K562 (cell line): ENCODE measurements at regions not wholly inside any gene's neighbourhood (a gene's known extent, or its start where the extent isn't known, plus 50 kb on each side); places are given as distances from the start of the nearest gene placed in this dataset.

Experiments
- ATAC-seq: fragments of 200-7000 bp; cut with Tn5 transposase; 3 replicates; pipeline ENCODE4 v1.9.1; 2020; ENCODE audit warnings: moderate library complexity
- BruUV-seq: library from RNA; stranded (reverse); fragments of 400-500 nt; replicated peaks from 2 replicates; lab custom pipeline; 2021; lab: Mats Ljungman, UMichigan
- CTCF ChIA-PET: fragments of 300-600 bp; formaldehyde crosslinking; extraction: SDS; loops from one replicate; lab custom pipeline; 2021; ENCODE audit warnings: low intra/inter-chr PET ratio; lab: Yijun Ruan, JAX
- POLR2A ChIA-PET: fragments of 300-600, 350-650 bp; sonication (Branson Sonifier 250); formaldehyde crosslinking; extraction: SDS; loops from one replicate; lab custom pipeline; 2021; ENCODE audit warnings: antibody characterized with exemption, inconsistent platforms; lab: Yijun Ruan, JAX
- DNase-seq, 4 experiments: peaks; one replicate each; pipeline versions ENCODE4 v3.0.0 to v3.0.0-alpha.2; 2011 to 2018; ENCODE audit warnings: low spot score in 3 of 4, mixed read lengths in 3 of 4; ENCODE audit errors: extremely low read depth in 1 of 4
- FAIRE-seq: peaks from 2 replicates; lab custom pipeline; 2011; peaks lifted over from hg19 to GRCh38; lab: Jason Lieb, UNC
- H2AFZ ChIP-seq: 2 replicates; pipeline ENCODE4 v1.6.0; 2011; ENCODE audit warnings: low read depth, low read length, control low read depth, inconsistent platforms
- H3K27ac ChIP-seq: fragments of 200-600 bp; 3 replicates; pipeline ENCODE4 v1.8.0; 2011; ENCODE audit warnings: low read depth, mild to moderate bottlenecking, control low read depth, inconsistent platforms, low read length, moderate library complexity, mixed read lengths; ENCODE audit errors: extremely low read depth
- H3K27me3 ChIP-seq, 2 experiments: fragments of 300-600 bp in 1 of 2; 2 replicates in 1 of 2; 3 replicates in 1 of 2; pipeline versions ENCODE4 v1.6.0 to v1.8.0; 2011; ENCODE audit warnings: inconsistent platforms in 2 of 2, low read length in 2 of 2, mild to moderate bottlenecking in 1 of 2, mixed read lengths in 1 of 2, moderate library complexity in 1 of 2; ENCODE audit not compliant: control insufficient read depth in 2 of 2, insufficient read depth in 2 of 2
- H3K36me3 ChIP-seq: fragments of 300-600 bp; 3 replicates; pipeline ENCODE4 v1.8.0; 2011; ENCODE audit warnings: mild to moderate bottlenecking, low read length, inconsistent platforms; ENCODE audit not compliant: control insufficient read depth, insufficient read depth
- H3K4me1 ChIP-seq, 2 experiments: fragments of 200-600 bp in 1 of 2; replicated peaks in 1 of 2; 2 replicates in 1 of 2; 3 replicates in 1 of 2; pipeline versions ENCODE4 v1.5.1 to v1.8.0; 2011; ENCODE audit warnings: inconsistent platforms in 2 of 2, low read length in 2 of 2, mild to moderate bottlenecking in 1 of 2, mixed read lengths in 1 of 2, moderate library complexity in 1 of 2; ENCODE audit not compliant: control insufficient read depth in 2 of 2, insufficient read depth in 2 of 2
- H3K4me2 ChIP-seq: 2 replicates; pipeline ENCODE4 v1.6.1; 2011; ENCODE audit warnings: low read length, control low read depth, inconsistent platforms, mixed read lengths; ENCODE audit not compliant: insufficient read depth
- H3K4me3 ChIP-seq: fragments of 200-600 bp; sonication (generic), shearing (Covaris generic); 2 replicates; pipeline ENCODE4 v1.5.1; 2016; ENCODE audit warnings: control low read depth, inconsistent platforms
- H3K79me2 ChIP-seq: fragments of 200-600 bp; 3 replicates; pipeline ENCODE4 v1.8.0; 2011; ENCODE audit warnings: low read length, inconsistent platforms; ENCODE audit not compliant: control insufficient read depth, insufficient read depth
- H3K9ac ChIP-seq, 2 experiments: 2 replicates each; pipeline versions ENCODE4 v1.6.0 to v1.6.1; 2011; ENCODE audit warnings: low read depth in 2 of 2, low read length in 2 of 2, control low read depth in 1 of 2, inconsistent platforms in 1 of 2, mild to moderate bottlenecking in 1 of 2, mixed read lengths in 1 of 2; ENCODE audit not compliant: insufficient read depth in 1 of 2
- H3K9me1 ChIP-seq: one replicate; pipeline ENCODE4 v1.6.0; 2011; ENCODE audit warnings: inconsistent platforms, mild to moderate bottlenecking, low read length, moderate library complexity; ENCODE audit not compliant: control insufficient read depth, insufficient read depth
- H3K9me3 ChIP-seq: replicated peaks from 2 replicates; pipeline ENCODE4 v1.5.1; 2011; ENCODE audit warnings: low read depth, low read length, inconsistent platforms; ENCODE audit not compliant: control insufficient read depth, insufficient read depth
- H4K20me1 ChIP-seq: replicated peaks from 2 replicates; pipeline ENCODE4 v1.6.1; 2011; ENCODE audit warnings: low read length, inconsistent platforms, mixed read lengths; ENCODE audit not compliant: control insufficient read depth, insufficient read depth
- ARHGAP35 ChIP-seq: fragments of 450-650 bp; IDR thresholded peaks from 2 replicates; pipeline ENCODE4 v1.6.1; 2018; ENCODE audit not compliant: partially characterized antibody
- BDP1 ChIP-seq: IDR thresholded peaks from 3 replicates; pipeline ENCODE4 v1.6.1; 2011; ENCODE audit not compliant: insufficient read length, insufficient read depth
- GATAD2A ChIP-seq: fragments of 450-650 bp; IDR thresholded peaks from 2 replicates; pipeline ENCODE4 v1.6.1; 2017
- MCM3 ChIP-seq: fragments of 450-650 bp; IDR thresholded peaks from 2 replicates; pipeline ENCODE4 v1.6.1; 2016
- YY1 ChIP-seq, 3 experiments: IDR thresholded peaks; 2 replicates each; pipeline ENCODE4 v1.6.1; 2011; ENCODE audit warnings: low read length in 2 of 3, mild to moderate bottlenecking in 2 of 3, moderate library complexity in 2 of 3, borderline replicate concordance in 1 of 3, control low read depth in 1 of 3, low read depth in 1 of 3; ENCODE audit not compliant: insufficient read depth in 3 of 3, insufficient replicate concordance in 2 of 3, control insufficient read depth in 1 of 3, insufficient read length in 1 of 3; ENCODE audit errors: extremely low read depth in 1 of 3
- ZNF146 ChIP-seq: IDR thresholded peaks from one replicate; pipeline ENCODE4 v1.6.1; 2018; ENCODE audit warnings: missing compliant biosample characterization; ENCODE audit not compliant: unreplicated experiment
- WGBS: fragments of 100-300 bp; shearing (Covaris generic); methylation state at CpG from one replicate; pipeline ENCODE4 v1.1.6; 2016; ENCODE audit warnings: low coverage, mixed read lengths; ENCODE audit not compliant: insufficient coverage; ENCODE audit errors: missing lambda C conversion rate; 5-methylcytosine and 5-hydroxymethylcytosine counted together
- in situ Hi-C: fragments of 300-500 bp; cut with MboI; formaldehyde crosslinking; loops from 4 replicates; pipeline ENCODE4 v1.15.0; 2018; ENCODE audit warnings: inconsistent platforms, mixed read lengths
- intact Hi-C: fragments of 100-400 bp; cut with micrococcal nuclease; formaldehyde crosslinking; loops from 2 replicates; pipeline ENCODE4 v1.14.2; 2022
- TF ChIP-seq, protein P1 (sequence below), 2 experiments: fragments of 450-650 bp; IDR thresholded peaks; 2 replicates each; pipeline ENCODE4 v1.6.1; 2016; ENCODE audit warnings: mild to moderate bottlenecking in 2 of 2, borderline replicate concordance in 1 of 2, low read depth in 1 of 2, moderate library complexity in 1 of 2

DNA sequence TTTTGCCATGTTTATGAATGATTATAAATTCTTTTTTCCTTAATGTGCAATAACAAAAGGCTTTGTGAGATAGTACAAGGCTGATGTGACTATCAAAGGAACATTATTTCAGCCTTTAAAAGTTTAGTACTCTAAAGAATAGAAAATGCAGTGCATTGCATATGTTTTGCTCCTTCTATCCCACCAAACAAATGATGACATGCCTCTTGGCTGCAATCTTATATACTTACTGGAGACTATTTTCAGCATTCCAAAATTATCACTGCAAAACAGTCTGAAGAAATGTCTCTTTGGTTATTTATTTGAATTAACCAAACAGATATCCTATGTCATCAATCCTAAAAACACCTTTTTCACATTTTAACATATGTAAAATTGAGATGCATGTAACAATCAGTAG, 776.5 kb upstream of the SPRY2 start:
- ChIA-PET CTCF (no interaction called here), POLR2A (no interaction called here)
- no peak for FAIRE-seq
- Histone ChIP-seq H3K36me3 (no peaks in the 10 kb centered on the region), H3K4me2 (no peak overlapping the region), H3K4me1 (no peaks in the 10 kb centered on the region), H3K27ac (no peak overlapping the region), H3K4me3 (no peak overlapping the region), H3K27me3 (no peaks in the 10 kb centered on the region), H3K9me3 (no peaks in the 10 kb centered on the region), H2AFZ (no peak overlapping the region), H4K20me1 (no peaks in the 10 kb centered on the region), H3K9ac (no peak overlapping the region), H3K9me1 (no peaks in the 10 kb centered on the region), H3K79me2 (no peaks in the 10 kb centered on the region)
- TF ChIP-seq ZNF146 (no peak), MCM3 (no peak)
- in situ Hi-C loops, result no loop called here
- no peak for DNase-seq
- BruUV-seq, result no TSS peak
- intact Hi-C loops, result no loop called here
- no peak for ATAC-seq

GRCh38 chr13:81116461-81117282, 775.7 kb upstream of the SPRY2 start:
- intact Hi-C loops (no loop called here), in situ Hi-C loops (no loop called here)
- no peak overlapping the region for H3K27ac ChIP-seq
- POLR2A ChIA-PET, result no interaction called here
- ATAC-seq (no peak), FAIRE-seq (no peak), DNase-seq (no peak)
- CTCF ChIA-PET, result no interaction called here
- no peak overlapping the region for H3K4me3 ChIP-seq
- H3K9ac ChIP-seq, result no peak overlapping the region
- BruUV-seq, result no TSS peak
- no peaks in the 10 kb centered on the region for H4K20me1 ChIP-seq
- H3K9me3 ChIP-seq, result no peaks in the 10 kb centered on the region
- no peaks in the 10 kb centered on the region for H3K4me1 ChIP-seq
- H3K9me1 ChIP-seq, result no peaks in the 10 kb centered on the region
- H3K27me3 ChIP-seq, result no peaks in the 10 kb centered on the region
- H3K36me3 ChIP-seq, result no peaks in the 10 kb centered on the region
- WGBS, result 2% methylated on average over 5 of the region's 5 CpGs
- H3K4me2 ChIP-seq, result no peak overlapping the region
- no peak overlapping the region for H2AFZ ChIP-seq
- H3K79me2 ChIP-seq, result no peaks in the 10 kb centered on the region
- TF ChIP-seq ARHGAP35, result no peak
- no peak for TF ChIP-seq BDP1
- no peak for TF ChIP-seq YY1 (IDR thresholded peaks at IDR 0.05; ENCODE audit: borderline replicate concordance in 1 of 3, control insufficient read depth in 1 of 3, extremely low read depth in 1 of 3, insufficient read depth in 3 of 3, insufficient read length in 1 of 3, insufficient replicate concordance in 2 of 3, low read depth in 1 of 3, low read length in 2 of 3)
- TF ChIP-seq, protein P1, sequence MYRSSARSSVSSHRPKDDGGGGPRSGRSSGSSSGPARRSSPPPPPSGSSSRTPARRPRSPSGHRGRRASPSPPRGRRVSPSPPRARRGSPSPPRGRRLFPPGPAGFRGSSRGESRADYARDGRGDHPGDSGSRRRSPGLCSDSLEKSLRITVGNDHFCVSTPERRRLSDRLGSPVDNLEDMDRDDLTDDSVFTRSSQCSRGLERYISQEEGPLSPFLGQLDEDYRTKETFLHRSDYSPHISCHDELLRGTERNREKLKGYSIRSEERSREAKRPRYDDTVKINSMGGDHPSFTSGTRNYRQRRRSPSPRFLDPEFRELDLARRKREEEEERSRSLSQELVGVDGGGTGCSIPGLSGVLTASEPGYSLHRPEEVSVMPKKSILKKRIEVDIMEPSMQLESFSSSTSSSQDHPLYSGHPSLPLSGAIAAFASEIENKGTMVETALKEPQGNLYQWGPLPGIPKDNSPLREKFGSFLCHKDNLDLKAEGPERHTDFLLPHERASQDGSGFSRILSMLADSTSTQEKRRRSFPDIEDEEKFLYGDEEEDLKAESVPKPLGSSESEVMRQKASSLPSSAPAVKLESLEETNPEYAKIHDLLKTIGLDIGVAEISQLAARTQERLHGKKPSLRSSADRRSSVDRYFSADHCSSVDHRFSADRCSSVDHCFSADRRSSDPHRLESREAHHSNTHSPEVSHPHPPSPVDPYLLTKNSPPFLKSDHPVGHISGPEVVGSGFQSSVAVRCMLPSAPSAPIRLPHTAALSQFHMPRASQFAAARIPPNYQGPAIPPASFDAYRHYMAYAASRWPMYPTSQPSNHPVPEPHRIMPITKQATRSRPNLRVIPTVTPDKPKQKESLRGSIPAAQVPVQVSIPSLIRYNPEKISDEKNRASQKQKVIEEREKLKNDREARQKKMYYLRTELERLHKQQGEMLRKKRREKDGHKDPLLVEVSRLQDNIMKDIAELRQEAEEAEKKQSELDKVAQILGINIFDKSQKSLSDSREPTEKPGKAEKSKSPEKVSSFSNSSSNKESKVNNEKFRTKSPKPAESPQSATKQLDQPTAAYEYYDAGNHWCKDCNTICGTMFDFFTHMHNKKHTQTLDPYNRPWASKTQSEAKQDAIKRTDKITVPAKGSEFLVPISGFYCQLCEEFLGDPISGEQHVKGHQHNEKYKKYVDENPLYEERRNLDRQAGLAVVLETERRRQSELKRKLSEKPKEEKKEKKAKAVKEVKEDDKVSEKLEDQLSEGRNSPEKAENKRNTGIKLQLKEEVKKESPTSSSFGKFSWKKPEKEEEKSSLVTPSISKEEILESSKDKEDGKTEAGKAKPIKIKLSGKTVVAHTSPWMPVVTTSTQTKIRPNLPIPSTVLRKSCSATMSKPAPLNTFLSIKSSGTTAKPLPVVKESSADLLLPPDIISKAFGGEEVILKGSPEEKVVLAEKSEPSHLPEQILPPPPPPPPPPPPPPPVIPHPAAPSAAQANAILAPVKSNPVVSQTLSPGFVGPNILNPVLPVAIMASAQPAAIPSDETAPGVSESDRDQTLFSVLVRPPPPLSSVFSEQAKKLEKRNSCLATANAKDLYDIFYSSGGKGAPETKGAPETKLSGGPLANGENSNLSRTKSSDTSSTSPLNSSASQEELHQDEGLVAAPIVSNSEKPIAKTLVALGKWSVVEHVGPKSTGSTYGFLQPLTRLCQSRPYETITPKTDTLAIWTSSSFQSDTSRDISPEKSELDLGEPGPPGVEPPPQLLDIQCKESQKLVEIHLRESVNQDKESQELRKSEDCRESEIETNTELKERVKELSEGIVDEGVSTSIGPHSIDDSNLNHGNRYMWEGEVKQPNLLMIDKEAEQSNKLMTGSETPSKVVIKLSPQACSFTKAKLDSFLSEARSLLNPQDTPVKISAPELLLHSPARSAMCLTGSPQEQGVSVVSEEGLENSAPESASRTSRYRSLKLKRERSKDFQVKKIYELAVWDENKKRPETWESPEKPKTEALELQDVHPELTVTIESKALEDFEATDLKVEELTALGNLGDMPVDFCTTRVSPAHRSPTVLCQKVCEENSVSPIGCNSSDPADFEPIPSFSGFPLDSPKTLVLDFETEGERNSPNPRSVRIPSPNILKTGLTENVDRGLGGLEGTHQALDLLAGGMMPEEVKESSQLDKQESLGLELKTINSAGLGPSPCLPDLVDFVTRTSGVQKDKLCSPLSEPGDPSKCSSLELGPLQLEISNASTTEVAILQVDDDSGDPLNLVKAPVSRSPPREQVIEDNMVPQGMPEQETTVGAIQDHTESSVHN (IDR thresholded peaks at IDR 0.05; ENCODE audit: borderline replicate concordance in 1 of 2, low read depth in 1 of 2), result no peak
- no peak for TF ChIP-seq GATAD2A
